Breast epithelium (tissue), 4 donors: ENCODE measurements at regions not wholly inside any gene's neighbourhood (a gene's known extent, or its start where the extent isn't known, plus 50 kb on each side); places are given as distances from the start of the nearest gene placed in this dataset.

Experiments used
- DNase-seq, 2 donors: peaks; one replicate each; pipeline ENCODE4 v3.0.0-alpha.2; 2019; ENCODE audit warnings: low spot score in 2 of 2
- H3K27ac ChIP-seq, 2 donors: fragments of 200-600 bp; sonication (generic) in 1 of 2; one replicate each; pipeline ENCODE4 v1.5.1; 2016 to 2019; ENCODE audit warnings: mild to moderate bottlenecking in 1 of 2
- H3K27me3 ChIP-seq, 2 donors: fragments of 200-600 bp; sonication (generic) in 1 of 2; one replicate each; pipeline versions ENCODE4 v1.5.1 to v1.6.0; 2017 to 2019; ENCODE audit warnings: control low read depth in 1 of 2, mild to moderate bottlenecking in 1 of 2
- H3K36me3 ChIP-seq: fragments of 200-600 bp; one replicate; pipeline ENCODE4 v1.5.1; 2019
- H3K4me1 ChIP-seq, 2 donors: fragments of 200-600 bp; sonication (generic); one replicate each; pipeline ENCODE4 v1.5.1; 2016 to 2019; ENCODE audit warnings: control low read depth in 1 of 2
- H3K4me3 ChIP-seq, 3 donors: fragments of 200-600 bp; sonication (generic); 1 replicate in 2 of 3; 2 replicates in 1 of 3; pipeline ENCODE4 v1.5.1; 2016 to 2019; ENCODE audit warnings: mild to moderate bottlenecking in 3 of 3, moderate library complexity in 2 of 3
- H3K9me3 ChIP-seq, 2 donors: fragments of 200-600 bp; sonication (generic) in 1 of 2; one replicate each; pipeline ENCODE4 v1.5.1; 2016 to 2019; ENCODE audit warnings: control low read depth in 1 of 2
- POLR2A ChIP-seq: fragments of 450-650 bp; IDR thresholded peaks from one replicate; pipeline ENCODE4 v1.6.1; 2016; ENCODE audit warnings: antibody characterized with exemption, mild to moderate bottlenecking, moderate library complexity
- POLR2AphosphoS5 ChIP-seq, 3 donors: sonication (generic); formaldehyde crosslinking; IDR thresholded peaks; one replicate each; pipeline ENCODE4 v1.6.1; 2017; ENCODE audit warnings: antibody characterized with exemption in 3 of 3
- intact Hi-C: fragments of 100-400 bp; cut with DNase I; formaldehyde crosslinking; loops from one replicate; pipeline ENCODE4 v1.15.1; 2023; ENCODE audit warnings: low total_unique reads
- TF ChIP-seq, protein P1 (sequence below), 3 donors: fragments of 450-650 bp; IDR thresholded peaks; one replicate each; pipeline ENCODE4 v1.5.1; 2016 to 2017; ENCODE audit warnings: antibody characterized with exemption in 3 of 3, mild to moderate bottlenecking in 3 of 3, moderate library complexity in 3 of 3

DNA sequence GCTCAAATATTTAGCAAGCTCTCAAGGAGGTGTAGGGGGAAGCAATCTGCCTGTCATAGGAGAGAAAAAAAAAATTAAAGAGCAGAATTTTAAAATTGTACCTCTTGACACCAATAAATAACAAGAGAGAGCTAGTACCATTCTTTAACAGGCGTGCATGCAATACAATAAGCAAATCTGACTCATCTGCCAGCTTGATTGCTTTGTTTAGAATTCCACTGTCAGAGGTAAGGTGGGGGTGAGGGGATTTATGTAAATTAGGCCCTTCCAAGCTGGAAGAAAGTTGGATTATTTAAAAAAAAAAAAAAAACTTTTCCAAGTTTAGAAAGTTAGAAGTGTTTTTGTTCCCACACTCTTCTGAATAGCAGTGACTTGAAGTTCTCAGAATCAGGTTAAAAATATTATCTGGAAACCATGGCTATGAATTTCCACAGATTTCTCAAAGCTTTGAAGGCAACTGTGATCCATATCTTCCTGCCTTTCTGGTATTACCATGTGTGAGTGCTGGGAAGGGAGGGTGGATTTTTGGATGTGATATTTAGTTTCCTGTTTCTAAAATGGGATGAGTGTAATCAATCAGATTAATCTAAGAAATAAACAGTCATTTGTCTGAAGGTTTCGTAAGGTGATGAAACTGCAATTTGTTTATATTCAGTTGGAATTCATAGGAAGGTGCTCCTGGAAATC lies 477.5 kb downstream of the TLE4 start:
- H3K9me3 ChIP-seq: peaks cover 0 to 24% of the 10 kb centered on the region in 2 donors
- no peak for DNase-seq
- H3K4me1 ChIP-seq: no peaks in the 10 kb centered on the region
- no peaks in the 10 kb centered on the region for H3K36me3 ChIP-seq
- intact Hi-C loops: no loop called here
- TF ChIP-seq, protein P1, sequence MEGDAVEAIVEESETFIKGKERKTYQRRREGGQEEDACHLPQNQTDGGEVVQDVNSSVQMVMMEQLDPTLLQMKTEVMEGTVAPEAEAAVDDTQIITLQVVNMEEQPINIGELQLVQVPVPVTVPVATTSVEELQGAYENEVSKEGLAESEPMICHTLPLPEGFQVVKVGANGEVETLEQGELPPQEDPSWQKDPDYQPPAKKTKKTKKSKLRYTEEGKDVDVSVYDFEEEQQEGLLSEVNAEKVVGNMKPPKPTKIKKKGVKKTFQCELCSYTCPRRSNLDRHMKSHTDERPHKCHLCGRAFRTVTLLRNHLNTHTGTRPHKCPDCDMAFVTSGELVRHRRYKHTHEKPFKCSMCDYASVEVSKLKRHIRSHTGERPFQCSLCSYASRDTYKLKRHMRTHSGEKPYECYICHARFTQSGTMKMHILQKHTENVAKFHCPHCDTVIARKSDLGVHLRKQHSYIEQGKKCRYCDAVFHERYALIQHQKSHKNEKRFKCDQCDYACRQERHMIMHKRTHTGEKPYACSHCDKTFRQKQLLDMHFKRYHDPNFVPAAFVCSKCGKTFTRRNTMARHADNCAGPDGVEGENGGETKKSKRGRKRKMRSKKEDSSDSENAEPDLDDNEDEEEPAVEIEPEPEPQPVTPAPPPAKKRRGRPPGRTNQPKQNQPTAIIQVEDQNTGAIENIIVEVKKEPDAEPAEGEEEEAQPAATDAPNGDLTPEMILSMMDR (IDR thresholded peaks at IDR 0.05): no peak
- TF ChIP-seq POLR2AphosphoS5 (IDR thresholded peaks at IDR 0.05) (no peak), POLR2A (no peak)
- no peaks in the 10 kb centered on the region for H3K27me3 ChIP-seq
- H3K4me3 ChIP-seq: no peak overlapping the region
- no peak overlapping the region for H3K27ac ChIP-seq

DNA sequence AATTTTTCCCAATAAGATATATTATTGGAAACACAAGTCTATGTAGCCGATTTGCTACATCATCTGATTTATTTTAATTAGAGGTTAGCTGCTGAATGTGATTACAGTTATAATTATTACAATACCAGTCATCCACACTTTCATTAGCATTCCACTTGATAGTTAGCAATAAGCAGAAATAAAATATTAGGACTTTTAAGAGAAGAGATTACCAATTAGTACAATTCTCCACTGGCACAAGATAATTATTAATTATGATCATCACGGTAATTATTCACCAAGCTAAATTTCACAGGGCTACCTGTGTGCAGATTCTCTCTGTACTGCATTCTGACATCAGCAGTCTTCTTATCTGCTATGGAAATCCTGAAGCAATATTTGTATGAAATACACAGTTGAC lies 474.7 kb downstream of the TLE4 start:
- intact Hi-C loops: no loop called here
- H3K4me1 ChIP-seq: no peaks in the 10 kb centered on the region

DNA sequence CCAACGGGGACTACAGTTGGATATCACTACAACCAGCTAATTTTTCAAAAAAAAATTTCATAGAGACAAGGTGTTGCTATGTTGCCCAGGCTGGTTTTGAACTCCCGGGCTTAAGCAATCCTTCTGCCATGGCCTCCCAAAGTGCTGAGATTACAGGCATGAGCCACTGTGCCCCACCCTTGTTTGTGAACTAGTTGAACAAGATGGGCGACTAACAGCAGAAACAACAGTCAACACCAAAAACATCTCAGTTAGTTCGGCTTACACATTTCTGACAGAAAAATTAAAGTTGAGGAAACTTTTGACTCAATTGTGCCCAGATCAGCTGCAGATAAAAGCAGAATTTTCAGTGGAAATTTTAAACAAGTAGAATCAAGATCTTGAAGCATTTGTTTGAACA lies 470.1 kb downstream of the TLE4 start:
- H3K4me3 ChIP-seq: no peak overlapping the region
- DNase-seq: no peak
- TF ChIP-seq, protein P1 (IDR thresholded peaks at IDR 0.05): no peak
- TF ChIP-seq POLR2AphosphoS5 (IDR thresholded peaks at IDR 0.05): no peak
- no peak for TF ChIP-seq POLR2A
- no peak overlapping the region for H3K27ac ChIP-seq
- no peaks in the 10 kb centered on the region for H3K4me1 ChIP-seq
- intact Hi-C loops: no loop called here
- no peaks in the 10 kb centered on the region for H3K27me3 ChIP-seq
- H3K9me3 ChIP-seq: no peaks in the 10 kb centered on the region
- H3K36me3 ChIP-seq: no peaks in the 10 kb centered on the region

More for the DNA sequence above, 474.7 kb downstream of the TLE4 start:
- TF ChIP-seq, protein P1 (IDR thresholded peaks at IDR 0.05): no peak
- no peak for TF ChIP-seq POLR2A
- TF ChIP-seq POLR2AphosphoS5 (IDR thresholded peaks at IDR 0.05): no peak
- Histone ChIP-seq H3K27me3 (no peaks in the 10 kb centered on the region), H3K9me3 (no peaks in the 10 kb centered on the region), H3K36me3 (no peaks in the 10 kb centered on the region), H3K27ac (no peak overlapping the region), H3K4me3 (no peak overlapping the region)
- no peak for DNase-seq

DNA sequence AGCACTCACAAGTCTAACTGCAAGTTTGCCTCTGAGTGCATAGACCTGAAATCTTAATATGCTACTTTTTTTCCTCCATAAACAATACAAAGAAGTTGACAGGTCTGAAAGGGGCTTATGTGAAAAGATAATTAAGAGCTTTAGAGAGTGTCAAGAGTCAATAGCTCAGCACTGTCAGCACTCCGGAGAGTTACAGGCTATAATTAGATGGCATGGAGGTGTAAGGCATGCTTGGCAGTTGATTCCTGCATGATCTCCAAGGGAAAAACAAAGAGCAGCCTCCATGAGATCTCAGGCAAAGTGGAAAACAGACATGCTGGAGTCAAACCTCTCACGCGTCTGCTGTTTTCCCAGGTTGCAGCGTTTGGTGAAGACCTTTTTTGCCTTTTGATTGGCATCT lies 468.7 kb downstream of the TLE4 start:
- no peaks in the 10 kb centered on the region for H3K27me3 ChIP-seq
- no peak overlapping the region for H3K4me3 ChIP-seq
- intact Hi-C loops: no loop called here
- no peaks in the 10 kb centered on the region for H3K36me3 ChIP-seq
- no peaks in the 10 kb centered on the region for H3K9me3 ChIP-seq
- DNase-seq: no peak
- no peaks in the 10 kb centered on the region for H3K4me1 ChIP-seq
- TF ChIP-seq POLR2A: no peak
- TF ChIP-seq, protein P1 (IDR thresholded peaks at IDR 0.05): no peak
- TF ChIP-seq POLR2AphosphoS5 (IDR thresholded peaks at IDR 0.05): no peak
- H3K27ac ChIP-seq: no peak overlapping the region

DNA sequence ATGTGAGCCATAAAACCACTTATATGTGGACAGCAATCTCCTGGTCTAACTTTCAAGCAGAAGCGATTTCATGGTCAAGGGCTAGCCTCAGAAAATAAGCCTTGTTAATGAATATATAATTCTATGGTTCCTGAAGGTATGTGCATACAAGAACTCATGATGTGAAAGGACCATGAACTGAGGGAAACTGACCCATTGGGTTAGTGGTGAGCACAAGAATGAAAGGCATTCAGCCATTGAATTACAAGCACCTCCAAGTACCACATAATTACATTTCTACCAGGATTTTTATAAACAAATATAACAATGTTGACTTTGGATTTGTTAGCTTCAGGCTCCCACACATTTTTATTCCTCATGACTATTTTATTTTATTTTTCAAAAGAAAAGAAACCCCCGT lies 459.0 kb downstream of the TLE4 start:
- no peak for TF ChIP-seq POLR2AphosphoS5 (IDR thresholded peaks at IDR 0.05)
- TF ChIP-seq, protein P1 (IDR thresholded peaks at IDR 0.05): no peak
- no peak for TF ChIP-seq POLR2A
- Histone ChIP-seq H3K27me3 (no peaks in the 10 kb centered on the region), H3K36me3 (no peaks in the 10 kb centered on the region), H3K9me3 (peaks cover 0 to 5% of the 10 kb centered on the region in 2 donors), H3K27ac (no peak overlapping the region), H3K4me1 (no peaks in the 10 kb centered on the region), H3K4me3 (no peak overlapping the region)
- intact Hi-C loops: no loop called here
- no peak for DNase-seq
